ENCODE measurements at regions not wholly inside any gene's neighbourhood (a gene's known extent, or its start where the extent isn't known, plus 50 kb on each side); places are given as distances from the start of the nearest gene placed in this dataset.

DNA sequence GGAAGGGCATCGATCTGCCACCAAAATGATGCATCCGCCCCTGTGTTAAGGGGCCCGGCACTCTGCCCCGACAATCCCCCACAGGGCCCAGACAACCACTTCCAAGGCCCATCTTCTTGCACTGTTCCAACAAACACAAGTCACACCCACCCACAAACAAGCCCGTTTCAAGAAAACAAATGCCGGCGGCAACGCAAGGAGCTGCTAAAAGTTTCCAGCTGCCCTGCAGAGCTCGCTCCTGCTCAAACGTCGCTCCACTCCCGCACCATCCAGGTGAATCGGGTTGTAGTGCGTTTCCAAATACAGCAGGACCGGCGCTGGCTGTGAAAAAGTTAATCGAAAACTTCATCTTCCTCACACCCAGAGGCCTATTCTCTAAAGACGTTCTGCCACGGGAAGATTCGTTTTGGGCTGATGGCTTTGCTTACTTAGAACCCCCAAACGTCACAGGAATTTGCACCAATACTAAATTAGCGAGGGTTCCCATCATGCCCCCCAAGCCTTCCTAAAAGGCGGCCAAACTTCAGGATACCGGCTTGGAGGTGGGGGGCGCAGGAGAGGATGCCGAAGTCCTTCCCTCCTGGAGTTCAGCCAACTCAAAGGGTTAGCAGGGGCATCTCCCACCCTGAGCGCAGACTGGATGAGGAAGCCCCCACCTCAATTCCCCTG lies 107.4 kb upstream of the DOCK9 start:
- Histone ChIP-seq H3K27me3 (no peaks in the 10 kb centered on the region), H3K4me1 (no peaks in the 10 kb centered on the region), H3K4me3 (peak overlapping the region; percentile 82 to 97 (median 83)), H3K9me3 (no peaks in the 10 kb centered on the region), H3K27ac (peak overlapping the region; percentile 2 to 98), H3K36me3 (no peaks in the 10 kb centered on the region)
- DNase-seq (ENCODE audit: low spot score in 2 of 2): no peak
- no peak for TF ChIP-seq POLR2AphosphoS5 (IDR thresholded peaks at IDR 0.05)
- TF ChIP-seq, protein P1, sequence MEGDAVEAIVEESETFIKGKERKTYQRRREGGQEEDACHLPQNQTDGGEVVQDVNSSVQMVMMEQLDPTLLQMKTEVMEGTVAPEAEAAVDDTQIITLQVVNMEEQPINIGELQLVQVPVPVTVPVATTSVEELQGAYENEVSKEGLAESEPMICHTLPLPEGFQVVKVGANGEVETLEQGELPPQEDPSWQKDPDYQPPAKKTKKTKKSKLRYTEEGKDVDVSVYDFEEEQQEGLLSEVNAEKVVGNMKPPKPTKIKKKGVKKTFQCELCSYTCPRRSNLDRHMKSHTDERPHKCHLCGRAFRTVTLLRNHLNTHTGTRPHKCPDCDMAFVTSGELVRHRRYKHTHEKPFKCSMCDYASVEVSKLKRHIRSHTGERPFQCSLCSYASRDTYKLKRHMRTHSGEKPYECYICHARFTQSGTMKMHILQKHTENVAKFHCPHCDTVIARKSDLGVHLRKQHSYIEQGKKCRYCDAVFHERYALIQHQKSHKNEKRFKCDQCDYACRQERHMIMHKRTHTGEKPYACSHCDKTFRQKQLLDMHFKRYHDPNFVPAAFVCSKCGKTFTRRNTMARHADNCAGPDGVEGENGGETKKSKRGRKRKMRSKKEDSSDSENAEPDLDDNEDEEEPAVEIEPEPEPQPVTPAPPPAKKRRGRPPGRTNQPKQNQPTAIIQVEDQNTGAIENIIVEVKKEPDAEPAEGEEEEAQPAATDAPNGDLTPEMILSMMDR (IDR thresholded peaks at IDR 0.05): no peak
- TF ChIP-seq POLR2A (IDR thresholded peaks at IDR 0.05): no peak
- intact Hi-C loops (cut with DNase I; ENCODE audit: low total_unique reads): no loop called here

DNA sequence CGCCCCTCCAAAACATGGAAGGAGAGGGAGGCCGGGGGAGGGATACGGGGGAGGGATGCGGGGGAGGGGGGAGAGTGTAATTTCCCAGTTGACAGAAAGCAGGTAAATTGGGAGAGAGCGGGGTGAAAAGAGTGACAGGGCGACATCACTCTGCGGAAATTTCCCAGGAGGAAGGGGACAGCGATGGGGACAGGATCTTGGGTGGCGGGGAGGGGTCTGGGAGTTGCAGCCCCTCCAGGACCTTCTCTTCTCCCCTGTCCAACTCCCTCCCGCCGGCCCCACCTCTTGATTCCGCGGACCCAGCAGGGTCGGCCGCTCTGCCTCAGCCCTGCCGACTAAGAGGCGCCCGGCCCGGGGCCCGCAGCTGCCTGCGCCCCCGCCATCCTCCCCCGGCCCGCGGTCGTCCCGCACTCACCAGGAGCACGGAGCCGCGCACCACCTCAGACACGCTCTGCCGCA lies 108.0 kb upstream of the DOCK9 start:
- Histone ChIP-seq H3K27me3 (no peaks in the 10 kb centered on the region), H3K27ac (peak overlapping the region; percentile 69 to 98), H3K4me1 (no peaks in the 10 kb centered on the region), H3K9me3 (no peaks in the 10 kb centered on the region), H3K36me3 (no peaks in the 10 kb centered on the region), H3K4me3 (peak overlapping the region; percentile 82 to 97 (median 83))
- intact Hi-C loops (cut with DNase I; ENCODE audit: low total_unique reads): no loop called here
- no peak for DNase-seq (ENCODE audit: low spot score in 2 of 2)
- TF ChIP-seq POLR2AphosphoS5 (IDR thresholded peaks at IDR 0.05): no peak
- TF ChIP-seq POLR2A (IDR thresholded peaks at IDR 0.05): no peak
- TF ChIP-seq, protein P1 (IDR thresholded peaks at IDR 0.05): no peak

DNA sequence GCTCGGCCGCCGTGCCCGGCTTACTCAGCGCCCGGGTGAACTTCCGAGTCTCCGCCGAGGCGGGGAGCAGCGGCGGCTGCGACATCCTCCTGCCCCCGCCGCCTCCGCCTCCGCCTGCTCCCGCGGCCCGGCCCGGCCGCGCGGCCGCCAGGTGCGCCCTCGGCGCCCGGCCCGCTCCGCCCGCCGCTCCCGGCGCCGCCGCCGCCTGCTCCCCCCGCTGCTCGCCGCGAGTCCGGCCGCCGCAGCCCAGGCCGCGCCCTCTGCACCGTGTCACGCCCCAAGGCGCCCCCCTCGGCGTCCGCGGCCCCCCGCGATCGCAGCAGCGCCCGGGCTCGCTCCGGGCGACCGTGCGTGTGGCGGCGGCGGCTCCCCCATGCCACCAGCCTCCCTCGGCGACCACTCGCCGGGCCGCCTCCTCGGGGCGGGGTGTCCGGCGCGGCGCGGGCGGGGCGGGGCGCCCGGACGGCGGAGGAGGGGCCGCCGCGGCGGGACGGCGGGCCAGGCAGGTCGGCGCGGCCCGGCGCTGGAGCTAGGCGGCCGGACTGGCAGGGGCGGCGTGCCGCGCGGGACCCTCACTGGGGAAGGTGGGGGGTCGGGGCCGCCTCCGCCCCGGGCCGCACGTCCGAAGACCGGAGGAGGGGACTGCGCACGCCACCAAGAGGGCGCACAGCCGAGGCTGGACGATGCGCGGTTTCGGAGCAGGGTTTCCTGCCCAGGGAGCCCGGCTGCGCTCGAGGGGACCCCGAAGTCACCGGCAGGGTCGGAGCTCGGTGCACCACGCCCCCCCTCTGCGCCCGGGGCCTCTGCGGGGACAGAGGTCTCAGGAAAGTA lies 108.6 kb upstream of the DOCK9 start:
- Histone ChIP-seq H3K36me3 (no peaks in the 10 kb centered on the region), H3K27me3 (no peaks in the 10 kb centered on the region), H3K9me3 (no peaks in the 10 kb centered on the region), H3K27ac (peak overlapping the region; percentile 92 to 98), H3K4me1 (no peaks in the 10 kb centered on the region), H3K4me3 (peak overlapping the region; percentile 82 to 97 (median 83))
- DNase-seq (ENCODE audit: low spot score in 2 of 2): no peak
- intact Hi-C loops (cut with DNase I; ENCODE audit: low total_unique reads): no loop called here
- TF ChIP-seq POLR2AphosphoS5 (IDR thresholded peaks at IDR 0.05): peak in 1 of 3 donors; percentile 21
- TF ChIP-seq, protein P1 (IDR thresholded peaks at IDR 0.05): peak in 1 of 3 donors; percentile 6
- no peak for TF ChIP-seq POLR2A (IDR thresholded peaks at IDR 0.05)

DNA sequence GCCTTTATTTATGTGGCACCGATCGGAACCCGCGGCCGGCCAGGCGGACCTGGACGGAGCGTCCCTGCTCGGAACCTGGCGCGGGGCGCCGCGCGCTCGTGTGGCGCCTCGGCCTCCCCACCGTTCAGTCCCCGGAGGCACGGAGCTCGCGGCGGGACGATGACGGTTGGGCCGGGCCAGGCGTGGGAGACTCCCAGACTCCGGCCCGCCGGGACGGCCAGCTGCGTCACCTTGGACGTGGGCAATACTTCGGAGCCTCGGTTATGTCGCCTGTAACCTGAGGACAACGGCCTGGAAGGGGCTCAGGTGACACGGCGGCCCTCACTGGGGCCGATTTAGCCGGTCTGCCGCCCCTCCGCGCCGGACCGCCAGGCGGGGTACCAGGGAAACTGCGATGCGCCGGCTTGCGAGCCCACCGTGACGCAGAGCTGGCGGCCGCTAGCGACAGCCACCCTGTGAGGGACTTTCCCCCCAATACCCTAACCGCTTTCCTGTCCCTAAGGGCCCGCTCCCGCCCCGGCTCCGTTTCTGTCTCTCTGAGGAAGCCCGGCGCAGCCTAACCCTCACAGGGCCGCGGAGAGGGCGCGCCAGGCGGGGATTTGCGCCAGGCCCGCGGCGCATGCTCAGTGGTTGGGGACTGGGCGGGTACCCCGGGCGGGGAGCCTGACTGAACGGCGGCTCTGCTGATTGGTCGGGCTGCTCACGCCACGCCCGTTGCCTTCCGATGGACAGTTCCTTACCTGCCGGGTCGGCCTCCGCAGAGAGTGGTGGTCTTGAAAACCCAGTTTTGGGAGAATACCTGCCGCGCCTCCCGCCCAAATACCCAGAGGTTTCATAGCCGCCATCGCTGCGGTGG lies 109.5 kb upstream of the DOCK9 start:
- TF ChIP-seq POLR2A (IDR thresholded peaks at IDR 0.05) (peak; percentile 76), POLR2AphosphoS5 (IDR thresholded peaks at IDR 0.05) (peak; percentile 51 to 93 (median 70))
- TF ChIP-seq, protein P1 (IDR thresholded peaks at IDR 0.05): peak in 2 of 3 donors; percentile 27 to 40
- DNase-seq (ENCODE audit: low spot score in 2 of 2): peak; percentile 84 to 91
- Histone ChIP-seq H3K36me3 (no peaks in the 10 kb centered on the region), H3K27ac (peak overlapping the region; percentile 92 to 98), H3K9me3 (no peaks in the 10 kb centered on the region), H3K27me3 (no peaks in the 10 kb centered on the region), H3K4me1 (no peaks in the 10 kb centered on the region), H3K4me3 (peak overlapping the region; percentile 82 to 97 (median 83))
- intact Hi-C loops (cut with DNase I; ENCODE audit: low total_unique reads): no loop called here

All from breast epithelium (tissue), 4 donors.